ENCODE measurements at regions not wholly inside any gene's neighbourhood (a gene's known extent, or its start where the extent isn't known, plus 50 kb on each side); places are given as distances from the start of the nearest gene placed in this dataset.

GRCh38 chr3:182035324-182035723 lies 323.6 kb downstream of the SOX2 start:
- WGBS = 48% methylated on average over 3 of the region's 3 CpGs
- Histone ChIP-seq H3K9me3 (no peaks in the 10 kb centered on the region), H3K36me3 (no peaks in the 10 kb centered on the region), H3K4me1 (replicated peaks) (no peaks in the 10 kb centered on the region), H3K27ac (no peak overlapping the region), H3K27me3 (replicated peaks; ENCODE audit: insufficient read depth) (no peaks in the 10 kb centered on the region), H3K4me3 (no peak overlapping the region)
- TF ChIP-seq POLR2AphosphoS5 (IDR thresholded peaks at IDR 0.05) (no peak), POLR2A (IDR thresholded peaks at IDR 0.05) (no peak)
- TF ChIP-seq, protein P1, sequence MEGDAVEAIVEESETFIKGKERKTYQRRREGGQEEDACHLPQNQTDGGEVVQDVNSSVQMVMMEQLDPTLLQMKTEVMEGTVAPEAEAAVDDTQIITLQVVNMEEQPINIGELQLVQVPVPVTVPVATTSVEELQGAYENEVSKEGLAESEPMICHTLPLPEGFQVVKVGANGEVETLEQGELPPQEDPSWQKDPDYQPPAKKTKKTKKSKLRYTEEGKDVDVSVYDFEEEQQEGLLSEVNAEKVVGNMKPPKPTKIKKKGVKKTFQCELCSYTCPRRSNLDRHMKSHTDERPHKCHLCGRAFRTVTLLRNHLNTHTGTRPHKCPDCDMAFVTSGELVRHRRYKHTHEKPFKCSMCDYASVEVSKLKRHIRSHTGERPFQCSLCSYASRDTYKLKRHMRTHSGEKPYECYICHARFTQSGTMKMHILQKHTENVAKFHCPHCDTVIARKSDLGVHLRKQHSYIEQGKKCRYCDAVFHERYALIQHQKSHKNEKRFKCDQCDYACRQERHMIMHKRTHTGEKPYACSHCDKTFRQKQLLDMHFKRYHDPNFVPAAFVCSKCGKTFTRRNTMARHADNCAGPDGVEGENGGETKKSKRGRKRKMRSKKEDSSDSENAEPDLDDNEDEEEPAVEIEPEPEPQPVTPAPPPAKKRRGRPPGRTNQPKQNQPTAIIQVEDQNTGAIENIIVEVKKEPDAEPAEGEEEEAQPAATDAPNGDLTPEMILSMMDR (IDR thresholded peaks at IDR 0.05) = no peak
- intact Hi-C loops (cut with DNase I) = no loop called here
- DNase-seq (ENCODE audit: low spot score) = no peak

DNA sequence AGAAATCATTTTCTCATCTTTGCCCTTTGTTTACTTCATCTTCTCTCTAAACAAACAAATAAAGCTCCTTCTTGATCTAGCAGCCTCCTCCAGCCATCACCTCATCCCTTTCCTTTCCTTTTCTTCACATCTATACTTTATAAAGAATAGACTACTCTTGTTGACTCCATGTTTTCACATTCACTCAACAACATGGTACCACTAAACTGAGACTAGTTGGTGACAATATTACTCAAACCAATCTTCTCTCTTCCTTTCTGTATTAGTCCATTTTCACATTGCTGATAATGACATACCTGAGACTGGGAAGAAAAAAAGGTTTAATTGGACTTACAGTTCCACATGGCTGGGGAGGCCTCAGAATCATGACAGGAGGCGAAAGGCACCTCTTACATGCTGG lies 324.7 kb downstream of the SOX2 start:
- Histone ChIP-seq H3K9me3 (no peaks in the 10 kb centered on the region), H3K27me3 (replicated peaks; ENCODE audit: insufficient read depth) (no peaks in the 10 kb centered on the region), H3K4me1 (replicated peaks) (no peaks in the 10 kb centered on the region), H3K36me3 (no peaks in the 10 kb centered on the region), H3K27ac (no peak overlapping the region), H3K4me3 (no peak overlapping the region)
- TF ChIP-seq, protein P1 (IDR thresholded peaks at IDR 0.05) = no peak
- TF ChIP-seq POLR2AphosphoS5 (IDR thresholded peaks at IDR 0.05) (no peak), POLR2A (IDR thresholded peaks at IDR 0.05) (no peak)
- WGBS = 92% methylated on average over 1 of the region's 1 CpG
- intact Hi-C loops (cut with DNase I) = no loop called here
- DNase-seq (ENCODE audit: low spot score) = no peak

DNA sequence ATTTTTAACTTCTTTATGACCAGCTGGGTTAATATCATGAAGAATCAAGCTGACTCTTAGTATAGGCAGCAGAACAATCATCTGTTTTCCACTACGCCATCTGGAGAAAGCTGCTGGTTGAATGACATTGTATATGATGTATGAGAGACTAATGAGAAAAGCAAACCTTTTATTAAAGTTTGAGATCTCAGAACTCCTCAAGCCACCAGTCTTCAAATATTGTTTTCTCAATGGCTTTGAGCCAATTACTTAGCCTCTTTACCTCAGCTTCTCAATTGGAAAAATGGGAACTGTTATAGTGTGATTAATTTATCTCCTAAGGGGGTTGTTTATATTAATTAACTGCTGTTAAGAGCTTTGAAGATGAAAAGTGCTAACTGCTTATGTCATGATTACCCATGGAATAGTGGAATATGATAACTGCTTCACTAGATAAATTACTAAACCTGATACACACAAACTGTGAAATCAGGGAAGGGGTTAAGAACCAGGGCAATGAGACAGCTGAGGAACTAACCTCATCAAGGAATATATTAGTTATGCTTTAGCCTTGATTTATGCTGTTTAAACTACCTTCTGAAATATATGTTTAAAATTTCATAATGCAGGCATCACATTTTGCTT lies 330.1 kb downstream of the SOX2 start:
- DNase-seq (ENCODE audit: low spot score) = no peak
- no peaks in the 10 kb centered on the region for H3K4me1 ChIP-seq (replicated peaks)
- H3K4me3 ChIP-seq = no peak overlapping the region
- H3K27me3 ChIP-seq (replicated peaks; ENCODE audit: insufficient read depth) = no peaks in the 10 kb centered on the region
- H3K36me3 ChIP-seq = no peaks in the 10 kb centered on the region
- H3K9me3 ChIP-seq = no peaks in the 10 kb centered on the region
- H3K27ac ChIP-seq = no peak overlapping the region
- TF ChIP-seq POLR2AphosphoS5 (IDR thresholded peaks at IDR 0.05) = no peak
- TF ChIP-seq, protein P1 (IDR thresholded peaks at IDR 0.05) = no peak
- no peak for TF ChIP-seq POLR2A (IDR thresholded peaks at IDR 0.05)
- intact Hi-C loops (cut with DNase I) = no loop called here
- WGBS = 94% methylated on average over 1 of the region's 1 CpG

GRCh38 chr3:182045736-182046135 lies 334.0 kb downstream of the SOX2 start:
- no peaks in the 10 kb centered on the region for H3K9me3 ChIP-seq
- H3K27me3 ChIP-seq (replicated peaks; ENCODE audit: insufficient read depth) = no peaks in the 10 kb centered on the region
- no peaks in the 10 kb centered on the region for H3K4me1 ChIP-seq (replicated peaks)
- intact Hi-C loops (cut with DNase I) = no loop called here
- H3K27ac ChIP-seq = no peak overlapping the region
- H3K36me3 ChIP-seq = no peaks in the 10 kb centered on the region
- TF ChIP-seq, protein P1 (IDR thresholded peaks at IDR 0.05) = no peak
- TF ChIP-seq POLR2A (IDR thresholded peaks at IDR 0.05) (no peak), POLR2AphosphoS5 (IDR thresholded peaks at IDR 0.05) (no peak)
- 76% methylated on average over 2 of the region's 2 CpGs for WGBS
- H3K4me3 ChIP-seq = no peak overlapping the region
- no peak for DNase-seq (ENCODE audit: low spot score)

DNA sequence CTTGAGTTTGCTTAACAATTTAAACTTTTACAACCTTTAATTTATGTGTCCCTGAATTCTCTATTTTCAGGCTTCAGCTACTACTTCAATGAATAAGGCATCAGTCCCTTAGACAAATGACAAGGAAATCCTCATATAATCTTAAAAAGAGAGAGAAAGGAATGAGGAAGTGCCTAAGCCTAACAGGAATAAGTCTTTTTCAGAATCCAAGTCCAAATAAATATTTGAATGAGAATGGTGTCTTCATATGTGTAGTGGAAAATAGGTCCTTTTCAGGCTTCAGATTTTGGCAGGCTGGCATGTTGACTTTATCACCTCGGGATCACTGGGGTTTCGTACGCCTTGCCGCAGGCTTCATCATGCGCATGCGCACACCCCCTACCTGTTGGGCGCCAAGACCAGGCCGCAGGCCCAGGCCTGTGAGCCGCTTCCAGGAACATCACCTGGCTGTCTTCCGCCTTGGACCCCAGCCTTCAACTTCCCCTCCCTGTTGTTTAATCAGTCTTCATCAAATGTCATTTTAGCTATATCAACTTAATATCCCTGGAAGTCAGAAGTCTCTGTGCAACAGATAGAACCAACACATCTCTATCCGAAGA lies 334.5 kb downstream of the SOX2 start:
- DNase-seq (ENCODE audit: low spot score) = peak; percentile 84
- Histone ChIP-seq H3K27me3 (replicated peaks; ENCODE audit: insufficient read depth) (no peaks in the 10 kb centered on the region), H3K27ac (no peak overlapping the region), H3K9me3 (no peaks in the 10 kb centered on the region), H3K4me3 (no peak overlapping the region), H3K36me3 (no peaks in the 10 kb centered on the region), H3K4me1 (replicated peaks) (no peaks in the 10 kb centered on the region)
- no peak for TF ChIP-seq POLR2A (IDR thresholded peaks at IDR 0.05)
- TF ChIP-seq POLR2AphosphoS5 (IDR thresholded peaks at IDR 0.05) = peak; percentile 78
- WGBS = 19% methylated on average over 11 of the region's 11 CpGs
- intact Hi-C loops (cut with DNase I) = no loop called here

All from prostate gland (tissue), 2 donors.